K562 (cell line): ENCODE measurements at regions not wholly inside any gene's neighbourhood (a gene's known extent, or its start where the extent isn't known, plus 50 kb on each side); places are given as distances from the start of the nearest gene placed in this dataset.

Experiments
- CTCF ChIP-seq, 3 experiments: IDR thresholded peaks in 2 of 3; conservative IDR thresholded peaks in 1 of 3; 2 replicates each; pipeline ENCODE4 v1.5.1; 2011 to 2012; ENCODE audit warnings: low read length in 3 of 3, mild to moderate bottlenecking in 3 of 3, control low read depth in 2 of 3, improper control_type of control experiment in 1 of 3, inconsistent platforms in 1 of 3, low read depth in 1 of 3, mixed read lengths in 1 of 3, moderate library complexity in 1 of 3; ENCODE audit not compliant: insufficient read depth in 2 of 3
- FOXJ3 ChIP-seq: sonication (generic); formaldehyde crosslinking; IDR thresholded peaks from 2 replicates; pipeline ENCODE4 v1.4.0; 2020; ENCODE audit warnings: mild to moderate bottlenecking, missing genetic modification reagents
- GATAD2B ChIP-seq: fragments of 450-650 bp; IDR thresholded peaks from 2 replicates; pipeline ENCODE4 v1.6.1; 2017; ENCODE audit warnings: mild to moderate bottlenecking, borderline replicate concordance
- HOMEZ ChIP-seq: fragments of 250-450 bp; sonication (Bioruptor Pico); IDR thresholded peaks from 2 replicates; pipeline ENCODE4 v1.4.0; 2020; ENCODE audit warnings: mild to moderate bottlenecking, moderate library complexity
- POLR2AphosphoS5 ChIP-seq: IDR thresholded peaks from 2 replicates; pipeline ENCODE4 v1.6.1; 2011; ENCODE audit warnings: mild to moderate bottlenecking, low read depth, low read length, moderate library complexity; ENCODE audit not compliant: control insufficient read depth, insufficient read depth
- POLR2G ChIP-seq: fragments of 200-400 bp; formaldehyde crosslinking; IDR thresholded peaks from 2 replicates; pipeline ENCODE4 v1.6.1; 2017; ENCODE audit warnings: low read depth, mild to moderate bottlenecking, antibody characterized with exemption, low read length, moderate library complexity
- RNF219 ChIP-seq: fragments of 250-450 bp; sonication (Bioruptor Pico); IDR thresholded peaks from 2 replicates; pipeline ENCODE4 v1.5.0; 2022; ENCODE audit warnings: mild to moderate bottlenecking
- SPI1 ChIP-seq: IDR thresholded peaks from 2 replicates; pipeline ENCODE4 v1.6.1; 2011; ENCODE audit warnings: low read depth, low read length, control low read depth, borderline replicate concordance
- SREBF2 ChIP-seq: sonication (generic); formaldehyde crosslinking; IDR thresholded peaks from 2 replicates; pipeline ENCODE4 v1.4.0; 2020; ENCODE audit warnings: mild to moderate bottlenecking, missing genetic modification reagents
- XRCC5 ChIP-seq: fragments of 200-400 bp; formaldehyde crosslinking; IDR thresholded peaks from 2 replicates; pipeline ENCODE4 v1.6.1; 2017; ENCODE audit warnings: low read depth, mild to moderate bottlenecking, low read length
- ZBTB43 ChIP-seq: sonication (generic); formaldehyde crosslinking; IDR thresholded peaks from 2 replicates; pipeline ENCODE4 v1.8.0; 2023; ENCODE audit warnings: mild to moderate bottlenecking, missing genetic modification reagents
- ZFX ChIP-seq: sonication (generic); formaldehyde crosslinking; IDR thresholded peaks from 2 replicates; pipeline ENCODE4 v1.8.0; 2022; ENCODE audit warnings: mild to moderate bottlenecking, missing genetic modification reagents, moderate library complexity
- ZNF277 ChIP-seq: fragments of 250-450 bp; sonication (Bioruptor Pico); IDR thresholded peaks from 2 replicates; pipeline ENCODE4 v1.8.0; 2022; ENCODE audit warnings: inconsistent platforms, mild to moderate bottlenecking, moderate library complexity, borderline replicate concordance

- TF ChIP-seq CTCF (IDR thresholded peaks at IDR 0.05 in 2 of 3, conservative IDR thresholded peaks at IDR 0.05 in 1 of 3; ENCODE audit: insufficient read depth in 2 of 3, low read depth in 1 of 3, low read length in 3 of 3): no peak
- TF ChIP-seq POLR2G: no peak
- TF ChIP-seq POLR2AphosphoS5: no peak
- no peak for TF ChIP-seq FOXJ3 (CRISPR knock-in tag)
- no peak for TF ChIP-seq SREBF2
- TF ChIP-seq XRCC5: no peak
- TF ChIP-seq RNF219 (CRISPR knock-in tag): no peak
- no peak for TF ChIP-seq ZBTB43 (CRISPR knock-in tag)
- TF ChIP-seq GATAD2B: no peak
- TF ChIP-seq SPI1: no peak
- no peak for TF ChIP-seq ZFX (CRISPR knock-in tag)
- no peak for TF ChIP-seq ZNF277
- TF ChIP-seq HOMEZ (CRISPR knock-in tag): no peak
Observed at GRCh38 chr16:8026450-8026849, 563.9 kb downstream of the TMEM114 start.
